Duodenal mucosa (tissue), 2 donors: ENCODE measurements at regions not wholly inside any gene's neighbourhood (a gene's known extent, or its start where the extent isn't known, plus 50 kb on each side); places are given as distances from the start of the nearest gene placed in this dataset.

Experiments
- H3K27ac ChIP-seq: one replicate; pipeline ENCODE4 v1.7.0; 2013; ENCODE audit warnings: low read depth, low read length
- H3K27me3 ChIP-seq, 2 donors: one replicate each; pipeline ENCODE4 v1.7.0; 2013; ENCODE audit warnings: low read length in 2 of 2, control low read depth in 1 of 2; ENCODE audit not compliant: insufficient read depth in 2 of 2, control insufficient read depth in 1 of 2
- H3K36me3 ChIP-seq, 2 donors: one replicate each; pipeline ENCODE4 v1.7.0; 2013; ENCODE audit warnings: low read length in 2 of 2, control low read depth in 1 of 2; ENCODE audit not compliant: insufficient read depth in 2 of 2, control insufficient read depth in 1 of 2
- H3K4me1 ChIP-seq, 2 donors: one replicate each; pipeline ENCODE4 v1.7.0; 2013; ENCODE audit warnings: low read length in 2 of 2, control low read depth in 1 of 2; ENCODE audit not compliant: insufficient read depth in 2 of 2, control insufficient read depth in 1 of 2
- H3K4me3 ChIP-seq, 2 donors: one replicate each; pipeline ENCODE4 v1.7.0; 2013; ENCODE audit warnings: low read length in 2 of 2, low read depth in 1 of 2
- H3K9ac ChIP-seq, 2 donors: one replicate each; pipeline ENCODE4 v1.7.0; 2013; ENCODE audit warnings: low read length in 2 of 2, low read depth in 1 of 2
- H3K9me3 ChIP-seq, 2 donors: one replicate each; pipeline ENCODE4 v1.7.0; 2013; ENCODE audit warnings: low read length in 2 of 2, control low read depth in 1 of 2; ENCODE audit not compliant: control insufficient read depth in 1 of 2

- Histone ChIP-seq H3K4me1 (no peaks in the 10 kb centered on the region), H3K27me3 (no peaks in the 10 kb centered on the region), H3K9ac (no peak overlapping the region), H3K27ac (no peak overlapping the region), H3K36me3 (no peaks in the 10 kb centered on the region), H3K9me3 (peaks cover 0 to 4% of the 10 kb centered on the region in 2 donors), H3K4me3 (no peak overlapping the region)
Measured at GRCh38 chr11:71333473-71333872, 81.1 kb upstream of the SHANK2 start.

DNA sequence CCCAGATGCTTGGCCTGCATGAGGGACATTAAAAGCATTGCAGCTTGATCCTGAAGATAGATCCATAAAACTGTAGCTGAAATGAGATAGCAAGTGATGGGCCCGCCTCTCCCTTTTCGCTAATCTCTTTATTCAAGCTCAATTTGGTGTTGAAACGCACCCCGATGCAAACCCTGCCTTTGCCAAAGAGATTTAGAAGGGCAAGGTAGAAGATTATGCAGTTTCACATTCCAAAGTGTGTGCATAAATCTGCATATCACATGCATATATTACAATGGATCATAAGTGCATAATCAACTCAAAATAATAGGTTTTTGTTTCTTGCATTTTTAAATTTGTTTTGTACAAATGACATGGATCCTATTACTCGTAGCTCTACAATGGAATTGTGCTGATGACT is 80.1 kb upstream of the SHANK2 start:
- Histone ChIP-seq H3K27ac (no peak overlapping the region), H3K4me3 (no peak overlapping the region)

DNA sequence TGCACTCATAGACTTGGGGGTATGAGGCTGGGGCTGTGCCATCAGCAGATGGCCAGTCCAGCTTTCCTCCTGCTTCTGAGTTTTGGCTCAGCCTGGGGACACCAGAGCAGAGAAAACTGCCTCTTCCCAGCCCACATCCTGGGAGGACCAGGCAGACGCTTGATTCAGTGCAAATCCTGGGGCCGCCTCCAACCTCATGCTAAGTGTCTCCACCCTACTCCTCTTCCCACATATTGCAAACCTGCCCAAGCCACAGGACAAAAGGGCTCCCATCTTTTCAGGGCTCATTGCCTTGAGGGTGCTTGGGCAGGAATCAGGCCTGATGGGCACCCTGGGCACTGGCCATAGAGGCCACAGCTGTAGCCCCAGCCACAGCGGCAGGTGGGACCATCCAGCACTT is 79.7 kb upstream of the SHANK2 start:
- Histone ChIP-seq H3K4me3 (no peak overlapping the region), H3K27me3 (no peaks in the 10 kb centered on the region)

More for the DNA sequence above, 80.1 kb upstream of the SHANK2 start:
- Histone ChIP-seq H3K27me3 (no peaks in the 10 kb centered on the region), H3K9me3 (peaks cover 0 to 4% of the 10 kb centered on the region in 2 donors), H3K4me1 (no peaks in the 10 kb centered on the region), H3K9ac (no peak overlapping the region), H3K36me3 (no peaks in the 10 kb centered on the region)

DNA sequence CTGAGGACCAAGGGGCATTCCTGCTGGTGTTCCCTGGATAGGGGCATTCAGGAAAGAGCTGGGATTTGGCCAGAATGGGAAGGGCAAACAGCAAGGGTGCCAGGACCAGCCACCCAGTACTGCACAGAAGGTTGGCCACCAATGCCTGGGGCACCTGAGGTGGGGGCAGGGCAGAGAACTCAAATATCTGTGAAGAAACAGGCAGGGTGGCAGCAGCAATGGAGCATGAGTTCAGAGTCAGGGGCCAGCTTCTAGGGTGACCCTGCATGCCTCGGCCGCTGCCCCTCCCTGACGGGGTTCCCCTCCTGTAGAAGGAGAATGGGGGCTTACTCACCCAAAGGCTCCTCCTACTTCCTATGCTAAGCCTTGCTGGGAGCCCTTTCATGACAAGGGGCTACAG is 79.3 kb upstream of the SHANK2 start:
- Histone ChIP-seq H3K27me3 (no peaks in the 10 kb centered on the region), H3K36me3 (no peaks in the 10 kb centered on the region), H3K9me3 (peaks cover 0 to 4% of the 10 kb centered on the region in 2 donors), H3K9ac (no peak overlapping the region), H3K4me3 (no peak overlapping the region), H3K27ac (no peak overlapping the region), H3K4me1 (no peaks in the 10 kb centered on the region)

More for the DNA sequence above, 79.7 kb upstream of the SHANK2 start:
- Histone ChIP-seq H3K27ac (no peak overlapping the region), H3K9me3 (peaks cover 0 to 4% of the 10 kb centered on the region in 2 donors), H3K36me3 (no peaks in the 10 kb centered on the region), H3K9ac (no peak overlapping the region), H3K4me1 (no peaks in the 10 kb centered on the region)

GRCh38 chr11:71330996-71331395 is 78.6 kb upstream of the SHANK2 start:
- Histone ChIP-seq H3K4me3 (no peak overlapping the region), H3K4me1 (no peaks in the 10 kb centered on the region), H3K36me3 (no peaks in the 10 kb centered on the region), H3K9ac (no peak overlapping the region), H3K27me3 (no peaks in the 10 kb centered on the region), H3K9me3 (peaks cover 0 to 4% of the 10 kb centered on the region in 2 donors), H3K27ac (no peak overlapping the region)

GRCh38 chr11:71330349-71330748 is 78.0 kb upstream of the SHANK2 start:
- Histone ChIP-seq H3K27ac (no peak overlapping the region), H3K27me3 (no peaks in the 10 kb centered on the region), H3K36me3 (no peaks in the 10 kb centered on the region), H3K9ac (no peak overlapping the region), H3K4me1 (no peaks in the 10 kb centered on the region), H3K4me3 (no peak overlapping the region), H3K9me3 (peaks cover 0 to 4% of the 10 kb centered on the region in 2 donors)

DNA sequence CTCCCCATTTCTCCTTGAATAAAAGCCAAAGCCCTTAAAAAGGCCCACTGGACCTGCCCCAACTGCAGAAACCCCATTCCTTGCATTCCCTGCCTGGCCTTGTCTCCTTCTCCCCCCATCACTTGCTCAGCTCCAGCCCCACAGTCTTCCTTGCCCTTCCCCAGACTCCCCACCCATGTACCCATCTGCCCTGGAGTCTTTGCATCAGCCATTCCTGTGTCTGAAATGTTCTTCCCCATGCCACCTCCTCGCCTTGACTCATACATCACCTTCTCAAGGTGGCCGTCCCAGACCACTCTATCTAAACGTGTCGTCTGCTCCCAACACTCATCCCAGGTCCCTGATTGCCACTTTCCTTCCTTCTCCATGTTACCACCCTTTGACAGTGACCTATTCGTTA is 77.4 kb upstream of the SHANK2 start:
- Histone ChIP-seq H3K9me3 (peaks cover 0 to 4% of the 10 kb centered on the region in 2 donors), H3K36me3 (no peaks in the 10 kb centered on the region), H3K9ac (no peak overlapping the region), H3K4me1 (no peaks in the 10 kb centered on the region), H3K27me3 (no peaks in the 10 kb centered on the region), H3K4me3 (no peak overlapping the region), H3K27ac (no peak overlapping the region)

GRCh38 chr11:71329165-71329510 is 76.8 kb upstream of the SHANK2 start:
- Histone ChIP-seq H3K27ac (no peak overlapping the region), H3K4me1 (no peaks in the 10 kb centered on the region), H3K36me3 (no peaks in the 10 kb centered on the region), H3K9ac (no peak overlapping the region), H3K4me3 (no peak overlapping the region), H3K27me3 (no peaks in the 10 kb centered on the region), H3K9me3 (peaks cover 0 to 4% of the 10 kb centered on the region in 2 donors)

GRCh38 chr11:71327156-71328085 is 75.0 kb upstream of the SHANK2 start:
- H3K4me1 ChIP-seq, result no peaks in the 10 kb centered on the region
- no peaks in the 10 kb centered on the region for H3K9me3 ChIP-seq
- H3K36me3 ChIP-seq, result no peaks in the 10 kb centered on the region
- H3K4me3 ChIP-seq, result no peak overlapping the region
- no peak overlapping the region for H3K9ac ChIP-seq
- no peaks in the 10 kb centered on the region for H3K27me3 ChIP-seq
- no peak overlapping the region for H3K27ac ChIP-seq

- Histone ChIP-seq H3K27ac (no peak overlapping the region), H3K9ac (no peak overlapping the region), H3K27me3 (no peaks in the 10 kb centered on the region), H3K4me1 (no peaks in the 10 kb centered on the region), H3K4me3 (no peak overlapping the region), H3K9me3 (no peaks in the 10 kb centered on the region), H3K36me3 (no peaks in the 10 kb centered on the region)
Measured at GRCh38 chr11:71326328-71326940, 74.1 kb upstream of the SHANK2 start.
